Liver (tissue), 3 donors: ENCODE measurements at regions not wholly inside any gene's neighbourhood (a gene's known extent, or its start where the extent isn't known, plus 50 kb on each side); places are given as distances from the start of the nearest gene placed in this dataset.

Source experiments
- EGR1 ChIP-seq, 2 donors: IDR thresholded peaks; 2 replicates each; pipeline ENCODE4 v1.6.1; 2016 to 2018; ENCODE audit warnings: antibody characterized with exemption in 2 of 2, low read depth in 2 of 2
- YY1 ChIP-seq: IDR thresholded peaks from 2 replicates; pipeline ENCODE4 v1.6.1; 2016; ENCODE audit warnings: antibody characterized with exemption, mild to moderate bottlenecking
- TF ChIP-seq, protein P1 (sequence below): fragments of 150-350 bp; IDR thresholded peaks from 2 replicates; pipeline ENCODE4 v1.5.1; 2017; ENCODE audit warnings: improper control_type of control experiment, low read depth, low read length; ENCODE audit not compliant: missing input control
- TF ChIP-seq, protein P2 (sequence below): IDR thresholded peaks from 2 replicates; pipeline ENCODE4 v1.6.1; 2016; ENCODE audit warnings: antibody characterized with exemption
- donor health status: healthy.
- donor health status: healthy.

DNA sequence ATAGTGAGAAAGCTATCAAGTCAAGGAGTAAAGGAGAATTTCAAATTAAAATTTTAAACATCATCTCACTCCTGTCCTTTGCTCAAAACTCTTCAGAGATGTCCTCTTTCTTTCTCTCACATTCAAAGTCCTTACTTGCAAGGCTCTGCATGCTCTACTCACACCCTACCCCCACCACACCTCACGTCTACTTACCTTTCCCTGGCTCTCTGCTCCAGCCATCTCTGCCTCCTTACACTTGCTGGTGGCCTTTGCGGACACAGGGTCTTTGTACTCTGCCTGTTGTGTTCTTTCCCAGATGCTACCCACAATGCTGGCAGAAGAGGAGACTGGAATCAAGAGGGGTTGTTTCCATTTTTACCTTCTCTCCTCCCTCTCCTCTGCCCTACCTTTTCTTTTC, 405.2 kb downstream of the INSC start:
- TF ChIP-seq EGR1 (IDR thresholded peaks at IDR 0.05; ENCODE audit: low read depth in 2 of 2): no peak
- TF ChIP-seq, protein P1, sequence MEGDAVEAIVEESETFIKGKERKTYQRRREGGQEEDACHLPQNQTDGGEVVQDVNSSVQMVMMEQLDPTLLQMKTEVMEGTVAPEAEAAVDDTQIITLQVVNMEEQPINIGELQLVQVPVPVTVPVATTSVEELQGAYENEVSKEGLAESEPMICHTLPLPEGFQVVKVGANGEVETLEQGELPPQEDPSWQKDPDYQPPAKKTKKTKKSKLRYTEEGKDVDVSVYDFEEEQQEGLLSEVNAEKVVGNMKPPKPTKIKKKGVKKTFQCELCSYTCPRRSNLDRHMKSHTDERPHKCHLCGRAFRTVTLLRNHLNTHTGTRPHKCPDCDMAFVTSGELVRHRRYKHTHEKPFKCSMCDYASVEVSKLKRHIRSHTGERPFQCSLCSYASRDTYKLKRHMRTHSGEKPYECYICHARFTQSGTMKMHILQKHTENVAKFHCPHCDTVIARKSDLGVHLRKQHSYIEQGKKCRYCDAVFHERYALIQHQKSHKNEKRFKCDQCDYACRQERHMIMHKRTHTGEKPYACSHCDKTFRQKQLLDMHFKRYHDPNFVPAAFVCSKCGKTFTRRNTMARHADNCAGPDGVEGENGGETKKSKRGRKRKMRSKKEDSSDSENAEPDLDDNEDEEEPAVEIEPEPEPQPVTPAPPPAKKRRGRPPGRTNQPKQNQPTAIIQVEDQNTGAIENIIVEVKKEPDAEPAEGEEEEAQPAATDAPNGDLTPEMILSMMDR: no peak
- no peak for TF ChIP-seq YY1
- TF ChIP-seq, protein P2, sequence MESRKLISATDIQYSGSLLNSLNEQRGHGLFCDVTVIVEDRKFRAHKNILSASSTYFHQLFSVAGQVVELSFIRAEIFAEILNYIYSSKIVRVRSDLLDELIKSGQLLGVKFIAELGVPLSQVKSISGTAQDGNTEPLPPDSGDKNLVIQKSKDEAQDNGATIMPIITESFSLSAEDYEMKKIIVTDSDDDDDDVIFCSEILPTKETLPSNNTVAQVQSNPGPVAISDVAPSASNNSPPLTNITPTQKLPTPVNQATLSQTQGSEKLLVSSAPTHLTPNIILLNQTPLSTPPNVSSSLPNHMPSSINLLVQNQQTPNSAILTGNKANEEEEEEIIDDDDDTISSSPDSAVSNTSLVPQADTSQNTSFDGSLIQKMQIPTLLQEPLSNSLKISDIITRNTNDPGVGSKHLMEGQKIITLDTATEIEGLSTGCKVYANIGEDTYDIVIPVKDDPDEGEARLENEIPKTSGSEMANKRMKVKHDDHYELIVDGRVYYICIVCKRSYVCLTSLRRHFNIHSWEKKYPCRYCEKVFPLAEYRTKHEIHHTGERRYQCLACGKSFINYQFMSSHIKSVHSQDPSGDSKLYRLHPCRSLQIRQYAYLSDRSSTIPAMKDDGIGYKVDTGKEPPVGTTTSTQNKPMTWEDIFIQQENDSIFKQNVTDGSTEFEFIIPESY: no peak
